GM12878 (cell line): ENCODE measurements at regions not wholly inside any gene's neighbourhood (a gene's known extent, or its start where the extent isn't known, plus 50 kb on each side); places are given as distances from the start of the nearest gene placed in this dataset.

Experiments used
- ATAC-seq: fragments of 200-7000 bp; cut with Tn5 transposase; 3 replicates; pipeline ENCODE4 v1.9.1; 2020; ENCODE audit warnings: mild to moderate bottlenecking, moderate library complexity
- BruUV-seq: library from RNA; stranded (reverse); fragments of 400-500 nt; replicated peaks from 2 replicates; lab custom pipeline; 2021; lab: Mats Ljungman, UMichigan
- CTCF ChIA-PET: fragments of 300-600 bp; sonication (Branson Sonifier 250); formaldehyde crosslinking; extraction: SDS; loops from one replicate; lab custom pipeline; 2021; ENCODE audit warnings: inconsistent platforms; lab: Yijun Ruan, JAX
- POLR2A ChIA-PET: fragments of 350-600 bp; formaldehyde crosslinking; extraction: SDS; loops from one replicate; lab custom pipeline; 2021; ENCODE audit warnings: inconsistent platforms; lab: Charles Lee
- RAD21 ChIA-PET: fragments of 300-600 bp; sonication (Branson Sonifier 250); formaldehyde crosslinking; loops from one replicate; lab custom pipeline; 2023; ENCODE audit warnings: antibody characterized with exemption; ENCODE audit not compliant: unreplicated experiment; lab: Charles Lee
- SMC1A ChIA-PET: fragments of 300-600 bp; sonication (Branson Sonifier 250); formaldehyde crosslinking; loops from one replicate; lab custom pipeline; 2023; ENCODE audit not compliant: unreplicated experiment, uncharacterized antibody; lab: Charles Lee
- DNase-seq: peaks from one replicate; pipeline ENCODE4 v3.0.0-alpha.2; 2011; ENCODE audit warnings: low read depth, low spot score
- FAIRE-seq: peaks from 3 replicates; lab custom pipeline; 2011; peaks lifted over from hg19 to GRCh38; lab: Jason Lieb, UNC
- H2AFZ ChIP-seq: 2 replicates; pipeline ENCODE4 v1.6.0; 2011; ENCODE audit warnings: low read depth, low read length, control low read depth; ENCODE audit not compliant: control insufficient read depth
- H3K27ac ChIP-seq: 2 replicates; pipeline ENCODE4 v1.5.1; 2011; ENCODE audit warnings: control low read depth; ENCODE audit not compliant: control insufficient read depth, insufficient read depth
- H3K27me3 ChIP-seq, 2 experiments: replicated peaks in 1 of 2; 2 replicates each; pipeline versions ENCODE4 v1.6.0 to v1.6.1; 2011; ENCODE audit warnings: low read length in 1 of 2; ENCODE audit not compliant: control insufficient read depth in 2 of 2, insufficient read depth in 2 of 2
- H3K36me3 ChIP-seq, 2 experiments: 2 replicates each; pipeline ENCODE4 v1.5.1; 2011; ENCODE audit warnings: low read length in 1 of 2; ENCODE audit not compliant: control insufficient read depth in 2 of 2, insufficient read depth in 2 of 2
- H3K4me1 ChIP-seq: 2 replicates; pipeline ENCODE4 v1.6.1; 2011; ENCODE audit warnings: mild to moderate bottlenecking, low read length, moderate library complexity, mixed read lengths; ENCODE audit not compliant: control insufficient read depth, insufficient read depth
- H3K4me2 ChIP-seq: 2 replicates; pipeline ENCODE4 v1.6.0; 2011; ENCODE audit warnings: control low read depth; ENCODE audit not compliant: control insufficient read depth, insufficient read depth
- H3K4me3 ChIP-seq: fragments of 200-600 bp; sonication (generic); 2 replicates; pipeline ENCODE4 v1.5.1; 2016
- H3K79me2 ChIP-seq: 2 replicates; pipeline ENCODE4 v1.6.0; 2011; ENCODE audit warnings: low read length; ENCODE audit not compliant: control insufficient read depth, insufficient read depth
- H3K9ac ChIP-seq: 2 replicates; pipeline ENCODE4 v1.8.0; 2011; ENCODE audit warnings: low read length, control low read depth, mixed read lengths; ENCODE audit not compliant: control insufficient read depth, insufficient read depth
- H3K9me3 ChIP-seq: replicated peaks from 3 replicates; pipeline ENCODE4 v1.5.1; 2011; ENCODE audit warnings: mild to moderate bottlenecking, low read length; ENCODE audit not compliant: control insufficient read depth, insufficient read depth
- H4K20me1 ChIP-seq: 2 replicates; pipeline ENCODE4 v1.6.0; 2011; ENCODE audit not compliant: control insufficient read depth, insufficient read depth
- BRCA1 ChIP-seq: IDR thresholded peaks from 2 replicates; pipeline ENCODE4 v1.6.1; 2011; ENCODE audit warnings: low read depth, low read length, improper control_type of control experiment
- HDGF ChIP-seq: fragments of 450-650 bp; IDR thresholded peaks from 2 replicates; pipeline ENCODE4 v1.6.1; 2016; ENCODE audit warnings: antibody characterized with exemption
- KAT2A ChIP-seq: conservative IDR thresholded peaks from 2 replicates; pipeline ENCODE4 v1.6.1; 2011; ENCODE audit warnings: low read depth, low read length; ENCODE audit not compliant: control insufficient read depth
- RFX5 ChIP-seq: IDR thresholded peaks from 2 replicates; pipeline ENCODE4 v1.6.1; 2011; ENCODE audit warnings: low read depth, low read length, improper control_type of control experiment
- SMARCA5 ChIP-seq: fragments of 450-650 bp; IDR thresholded peaks from 2 replicates; pipeline ENCODE4 v1.6.1; 2017; ENCODE audit warnings: mild to moderate bottlenecking
- SPI1 ChIP-seq: IDR thresholded peaks from 2 replicates; pipeline ENCODE4 v1.6.1; 2011; ENCODE audit warnings: low read depth, mild to moderate bottlenecking, low read length, moderate library complexity, borderline replicate concordance; ENCODE audit not compliant: insufficient read depth
- SRF ChIP-seq, 2 experiments: IDR thresholded peaks; 2 replicates each; pipeline ENCODE4 v1.6.1; 2011; ENCODE audit warnings: low read depth in 2 of 2, low read length in 2 of 2, mild to moderate bottlenecking in 1 of 2, moderate library complexity in 1 of 2
- WGBS: methylation state at CpG from one replicate; pipeline ENCODE4 v1.1.6; 2016; ENCODE audit warnings: low lambda C conversion rate; ENCODE audit not compliant: insufficient replicate concordance, insufficient coverage; ENCODE audit errors: missing lambda C conversion rate; 5-methylcytosine and 5-hydroxymethylcytosine counted together
- in situ Hi-C: fragments of 300-500 bp; cut with MboI; formaldehyde crosslinking; loops from 9 replicates; pipeline ENCODE4 v1.14.3; 2018; ENCODE audit warnings: mixed read lengths
- intact Hi-C: fragments of 100-400 bp; cut with micrococcal nuclease; formaldehyde crosslinking; loops from one replicate; pipeline ENCODE4 v1.14.2; 2022; ENCODE audit not compliant: unreplicated experiment
- TF ChIP-seq, protein P1 (sequence below): IDR thresholded peaks from 2 replicates; pipeline ENCODE4 v1.6.1; 2012; ENCODE audit warnings: mild to moderate bottlenecking, low read depth, low read length
- TF ChIP-seq, protein P2 (sequence below): IDR thresholded peaks from 2 replicates; pipeline ENCODE4 v1.6.1; 2011; ENCODE audit warnings: low read depth, mild to moderate bottlenecking, low read length, moderate library complexity, borderline replicate concordance; ENCODE audit errors: extremely low read depth

DNA sequence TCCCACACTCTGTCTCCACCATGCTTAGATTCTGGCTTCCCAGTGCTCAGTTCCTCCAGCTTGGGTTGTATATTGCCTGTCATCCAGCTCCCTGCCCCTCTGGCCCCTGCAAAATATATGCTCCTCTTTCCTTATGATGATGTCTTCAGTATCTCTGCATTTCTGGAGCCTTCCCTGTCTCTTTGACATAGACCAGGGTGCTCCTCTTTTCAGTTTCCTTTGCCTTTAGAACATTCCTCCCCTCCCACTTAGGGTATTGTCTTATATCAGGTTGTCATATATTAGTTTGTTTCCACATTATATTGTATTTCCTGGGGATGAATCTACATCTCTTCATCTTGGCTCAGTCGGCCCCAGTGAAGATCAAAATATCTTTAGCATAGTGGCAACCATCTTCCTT, 526.4 kb downstream of the MID1IP1 start:
- H3K9me3 ChIP-seq: no peaks in the 10 kb centered on the region; the same call in 2 of the 3 replicates
- FAIRE-seq (no peak), ATAC-seq (no peak), DNase-seq (no peak)
- intact Hi-C loops: no loop called here
- in situ Hi-C loops: no loop called here
- H3K4me2 ChIP-seq: no peak overlapping the region
- H2AFZ ChIP-seq: no peak overlapping the region
- POLR2A ChIA-PET: no interaction called here
- no peak overlapping the region for H3K9ac ChIP-seq
- SMC1A ChIA-PET: interaction anchor here (0.7 to 1.6 kb wide), 3 partner anchors 9 to 81 kb away, joined by 3 to 4 read pairs (median 3); no protein-coding TSS in a partner anchor
- H4K20me1 ChIP-seq: no peaks in the 10 kb centered on the region
- WGBS: 75% methylated on average over 1 of the region's 1 CpG
- no peaks in the 10 kb centered on the region for H3K4me1 ChIP-seq
- no peak for TF ChIP-seq SMARCA5
- no peak for TF ChIP-seq HDGF
- no peak for TF ChIP-seq RFX5
- H3K4me3 ChIP-seq: no peak overlapping the region
- CTCF ChIA-PET: interaction anchor here (1.1 to 1.2 kb wide), 2 partner anchors 9 to 21 kb away, joined by 3 read pairs; no protein-coding TSS in a partner anchor
- RAD21 ChIA-PET: no interaction called here
- no TSS peak for BruUV-seq
- H3K79me2 ChIP-seq: no peaks in the 10 kb centered on the region
- no peaks in the 10 kb centered on the region for H3K36me3 ChIP-seq
- H3K27me3 ChIP-seq: 0 out of 4 replicates have a peak, but pooled peaks cover 0 to 3% of the 10 kb centered on the region in 2 experiments
- no peak overlapping the region for H3K27ac ChIP-seq

DNA sequence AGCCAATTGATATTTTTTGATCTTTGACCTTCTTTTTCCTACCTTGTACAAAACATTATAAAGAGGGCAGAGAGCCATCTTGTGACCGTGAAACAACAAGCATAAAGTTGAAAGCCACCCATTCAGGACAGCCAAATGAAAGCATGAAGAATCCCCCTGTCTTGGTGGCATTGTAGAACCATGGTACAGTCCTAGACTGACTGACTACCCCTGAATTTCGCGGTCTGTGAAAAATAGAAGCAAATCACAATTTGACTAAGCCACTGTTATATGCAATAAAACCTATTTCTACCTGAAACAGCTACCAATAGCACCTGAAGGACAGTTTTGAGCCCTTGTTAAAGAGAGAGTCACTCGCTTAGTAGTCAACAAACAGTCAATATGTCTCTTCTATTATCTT, 527.4 kb downstream of the MID1IP1 start:
- CTCF ChIA-PET: interaction anchor here (1.1 to 1.2 kb wide), 2 partner anchors 10 to 22 kb away, joined by 3 read pairs; no protein-coding TSS in a partner anchor
- FAIRE-seq: no peak
- SMC1A ChIA-PET: interaction anchor here (0.6 to 1.6 kb wide), 4 partner anchors 8 to 82 kb away, joined by 3 to 4 read pairs (median 3); no protein-coding TSS in a partner anchor
- 0 out of 4 replicates have a peak, but pooled peaks cover 0 to 3% of the 10 kb centered on the region in 2 experiments for H3K27me3 ChIP-seq
- WGBS: 10% methylated on average over 4 of the region's 4 CpGs
- H3K36me3 ChIP-seq: no peaks in the 10 kb centered on the region
- H3K4me3 ChIP-seq: no peak overlapping the region
- POLR2A ChIA-PET: no interaction called here
- no peak overlapping the region for H3K4me2 ChIP-seq
- H3K27ac ChIP-seq: no peak overlapping the region
- no peaks in the 10 kb centered on the region for H4K20me1 ChIP-seq
- H3K9ac ChIP-seq: no peak overlapping the region
- no peak overlapping the region for H2AFZ ChIP-seq
- in situ Hi-C loops (no loop called here), intact Hi-C loops (no loop called here)
- DNase-seq: no peak
- H3K4me1 ChIP-seq: no peaks in the 10 kb centered on the region
- BruUV-seq: no TSS peak
- no peaks in the 10 kb centered on the region; the same call in 2 of the 3 replicates for H3K9me3 ChIP-seq
- H3K79me2 ChIP-seq: no peaks in the 10 kb centered on the region
- RAD21 ChIA-PET: no interaction called here
- ATAC-seq: no peak
- TF ChIP-seq SPI1 (no peak), BRCA1 (no peak), SRF (IDR thresholded peaks at IDR 0.05; ENCODE audit: low read depth in 2 of 2, low read length in 2 of 2) (no peak), KAT2A (no peak)
- TF ChIP-seq, protein P1, sequence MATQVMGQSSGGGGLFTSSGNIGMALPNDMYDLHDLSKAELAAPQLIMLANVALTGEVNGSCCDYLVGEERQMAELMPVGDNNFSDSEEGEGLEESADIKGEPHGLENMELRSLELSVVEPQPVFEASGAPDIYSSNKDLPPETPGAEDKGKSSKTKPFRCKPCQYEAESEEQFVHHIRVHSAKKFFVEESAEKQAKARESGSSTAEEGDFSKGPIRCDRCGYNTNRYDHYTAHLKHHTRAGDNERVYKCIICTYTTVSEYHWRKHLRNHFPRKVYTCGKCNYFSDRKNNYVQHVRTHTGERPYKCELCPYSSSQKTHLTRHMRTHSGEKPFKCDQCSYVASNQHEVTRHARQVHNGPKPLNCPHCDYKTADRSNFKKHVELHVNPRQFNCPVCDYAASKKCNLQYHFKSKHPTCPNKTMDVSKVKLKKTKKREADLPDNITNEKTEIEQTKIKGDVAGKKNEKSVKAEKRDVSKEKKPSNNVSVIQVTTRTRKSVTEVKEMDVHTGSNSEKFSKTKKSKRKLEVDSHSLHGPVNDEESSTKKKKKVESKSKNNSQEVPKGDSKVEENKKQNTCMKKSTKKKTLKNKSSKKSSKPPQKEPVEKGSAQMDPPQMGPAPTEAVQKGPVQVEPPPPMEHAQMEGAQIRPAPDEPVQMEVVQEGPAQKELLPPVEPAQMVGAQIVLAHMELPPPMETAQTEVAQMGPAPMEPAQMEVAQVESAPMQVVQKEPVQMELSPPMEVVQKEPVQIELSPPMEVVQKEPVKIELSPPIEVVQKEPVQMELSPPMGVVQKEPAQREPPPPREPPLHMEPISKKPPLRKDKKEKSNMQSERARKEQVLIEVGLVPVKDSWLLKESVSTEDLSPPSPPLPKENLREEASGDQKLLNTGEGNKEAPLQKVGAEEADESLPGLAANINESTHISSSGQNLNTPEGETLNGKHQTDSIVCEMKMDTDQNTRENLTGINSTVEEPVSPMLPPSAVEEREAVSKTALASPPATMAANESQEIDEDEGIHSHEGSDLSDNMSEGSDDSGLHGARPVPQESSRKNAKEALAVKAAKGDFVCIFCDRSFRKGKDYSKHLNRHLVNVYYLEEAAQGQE: no peak
- TF ChIP-seq, protein P2, sequence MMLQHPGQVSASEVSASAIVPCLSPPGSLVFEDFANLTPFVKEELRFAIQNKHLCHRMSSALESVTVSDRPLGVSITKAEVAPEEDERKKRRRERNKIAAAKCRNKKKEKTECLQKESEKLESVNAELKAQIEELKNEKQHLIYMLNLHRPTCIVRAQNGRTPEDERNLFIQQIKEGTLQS: no peak
